ENCODE measurements at regions not wholly inside any gene's neighbourhood (a gene's known extent, or its start where the extent isn't known, plus 50 kb on each side); places are given as distances from the start of the nearest gene placed in this dataset.

- Histone ChIP-seq H3K9ac (ENCODE audit: control insufficient read depth, extremely low read depth, insufficient read depth, low read length) (no peak overlapping the region), H3K36me3 (ENCODE audit: control insufficient read depth in 2 of 2, extremely low read depth in 1 of 2, insufficient read depth in 2 of 2, low read length in 2 of 2) (no peaks in the 10 kb centered on the region), H3K9me3 (ENCODE audit: control insufficient read depth, low read depth, low read length) (no peaks in the 10 kb centered on the region), H3K4me1 (ENCODE audit: control insufficient read depth, extremely low read depth, insufficient read depth, low read length) (peaks cover 6% of the 10 kb centered on the region), H3K4me3 (ENCODE audit: control insufficient read depth in 2 of 3, extremely low read depth in 1 of 3, insufficient read depth in 2 of 3, low read depth in 1 of 3, low read length in 3 of 3) (no peak overlapping the region), H3K4me2 (ENCODE audit: control insufficient read depth, extremely low read depth, insufficient read depth, low read depth, low read length) (no peak overlapping the region), H4K20me1 (ENCODE audit: control insufficient read depth, extremely low read depth, insufficient read depth, low read length) (no peaks in the 10 kb centered on the region), H3K27ac (ENCODE audit: control insufficient read depth, insufficient read depth, low read length) (no peak overlapping the region), H2AFZ (ENCODE audit: control insufficient read depth, low read length) (no peak overlapping the region), H3K79me2 (ENCODE audit: control insufficient read depth, insufficient read depth, low read length) (no peaks in the 10 kb centered on the region), H3K27me3 (ENCODE audit: control insufficient read depth, extremely low read depth, insufficient read depth, low read length) (no peaks in the 10 kb centered on the region), H3K9me1 (ENCODE audit: control insufficient read depth, extremely low read depth, insufficient read depth, low read length) (no peaks in the 10 kb centered on the region)
- dilution Hi-C loops (cut with MboI; ENCODE audit: extremely low pct_ligation_motif_present, low sequenced_read_pairs), result no loop called here
- FAIRE-seq, result peak; percentile 20
- DNase-seq (ENCODE audit: low read depth, low spot score), result no peak
- TF ChIP-seq EZH2 (IDR thresholded peaks at IDR 0.05; ENCODE audit: low read length) (no peak), CTCF (optimal IDR thresholded peaks at IDR 0.05 in 1 of 3, IDR thresholded peaks at IDR 0.05 in 1 of 3, conservative IDR thresholded peaks at IDR 0.05 in 1 of 3; ENCODE audit: extremely low read depth in 1 of 3, insufficient read depth in 2 of 3, low read length in 3 of 3) (no peak)
Measured at GRCh38 chr15:94858011-94858410, 626.6 kb downstream of the MCTP2 start.

DNA sequence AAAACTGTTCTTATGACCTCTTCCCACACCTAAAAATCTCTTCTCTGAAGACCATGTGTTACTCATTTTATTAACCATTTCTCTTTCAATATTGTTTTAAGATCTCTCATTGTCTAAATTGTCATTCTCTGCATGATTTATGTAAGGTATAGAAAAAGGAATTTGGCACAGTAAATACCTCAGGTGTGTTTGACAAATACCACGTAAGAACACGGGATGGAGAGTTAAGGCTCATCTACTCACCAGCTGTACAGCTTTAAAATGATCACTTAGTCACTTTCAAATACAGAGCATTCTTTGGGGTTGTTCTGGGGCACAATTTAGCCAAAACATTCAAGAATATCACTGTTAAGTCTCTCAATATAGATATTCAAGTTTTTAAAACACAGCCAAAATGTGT lies 627.1 kb downstream of the MCTP2 start:
- no peaks in the 10 kb centered on the region for H3K79me2 ChIP-seq (ENCODE audit: control insufficient read depth, insufficient read depth, low read length)
- FAIRE-seq (no peak), DNase-seq (ENCODE audit: low read depth, low spot score) (no peak)
- H3K27me3 ChIP-seq (ENCODE audit: control insufficient read depth, extremely low read depth, insufficient read depth, low read length), result no peaks in the 10 kb centered on the region
- H3K9ac ChIP-seq (ENCODE audit: control insufficient read depth, extremely low read depth, insufficient read depth, low read length), result no peak overlapping the region
- no peaks in the 10 kb centered on the region for H4K20me1 ChIP-seq (ENCODE audit: control insufficient read depth, extremely low read depth, insufficient read depth, low read length)
- H3K9me1 ChIP-seq (ENCODE audit: control insufficient read depth, extremely low read depth, insufficient read depth, low read length), result no peaks in the 10 kb centered on the region
- peak overlapping the region; percentile 64 for H2AFZ ChIP-seq (ENCODE audit: control insufficient read depth, low read length)
- dilution Hi-C loops (cut with MboI; ENCODE audit: extremely low pct_ligation_motif_present, low sequenced_read_pairs), result no loop called here
- peak overlapping the region; percentile 68 for H3K4me2 ChIP-seq (ENCODE audit: control insufficient read depth, extremely low read depth, insufficient read depth, low read depth, low read length)
- H3K4me1 ChIP-seq (ENCODE audit: control insufficient read depth, extremely low read depth, insufficient read depth, low read length), result peaks cover 6% of the 10 kb centered on the region
- no peak overlapping the region for H3K27ac ChIP-seq (ENCODE audit: control insufficient read depth, insufficient read depth, low read length)
- TF ChIP-seq EZH2 (IDR thresholded peaks at IDR 0.05; ENCODE audit: low read length) (no peak), CTCF (optimal IDR thresholded peaks at IDR 0.05 in 1 of 3, IDR thresholded peaks at IDR 0.05 in 1 of 3, conservative IDR thresholded peaks at IDR 0.05 in 1 of 3; ENCODE audit: extremely low read depth in 1 of 3, insufficient read depth in 2 of 3, low read length in 3 of 3) (no peak)
- H3K4me3 ChIP-seq (ENCODE audit: control insufficient read depth in 2 of 3, extremely low read depth in 1 of 3, insufficient read depth in 2 of 3, low read depth in 1 of 3, low read length in 3 of 3), result peak overlapping the region in 2 of 3 experiments; percentile 16 to 31
- no peaks in the 10 kb centered on the region for H3K36me3 ChIP-seq (ENCODE audit: control insufficient read depth in 2 of 2, extremely low read depth in 1 of 2, insufficient read depth in 2 of 2, low read length in 2 of 2)
- no peaks in the 10 kb centered on the region for H3K9me3 ChIP-seq (ENCODE audit: control insufficient read depth, low read depth, low read length)

Data from keratinocyte (primary cell).